Thymus (tissue), 11 donors: ENCODE measurements at regions not wholly inside any gene's neighbourhood (a gene's known extent, or its start where the extent isn't known, plus 50 kb on each side); places are given as distances from the start of the nearest gene placed in this dataset.

Source experiments
- DNase-seq, 9 donors: peaks; one replicate each; pipeline ENCODE4 v3.0.0-alpha.2; 2013; ENCODE audit warnings: low spot score in 9 of 9, low read depth in 6 of 9, missing footprints in 1 of 9
- H3K27ac ChIP-seq, 2 donors: one replicate each; pipeline ENCODE4 v1.5.1; 2013; ENCODE audit warnings: control low read depth in 1 of 2, low read depth in 1 of 2, low read length in 1 of 2, mild to moderate bottlenecking in 1 of 2, moderate library complexity in 1 of 2
- H3K27me3 ChIP-seq, 2 donors: one replicate each; pipeline ENCODE4 v1.5.1; 2013; ENCODE audit warnings: low read length in 1 of 2; ENCODE audit not compliant: control insufficient read depth in 2 of 2, insufficient read depth in 1 of 2
- H3K36me3 ChIP-seq, 2 donors: one replicate each; pipeline ENCODE4 v1.5.1; 2013; ENCODE audit warnings: low read length in 1 of 2, mild to moderate bottlenecking in 1 of 2, moderate library complexity in 1 of 2; ENCODE audit not compliant: control insufficient read depth in 2 of 2, insufficient read depth in 2 of 2
- H3K4me1 ChIP-seq, 2 donors: one replicate each; pipeline ENCODE4 v1.5.1; 2013; ENCODE audit warnings: low read length in 2 of 2; ENCODE audit not compliant: control insufficient read depth in 2 of 2, insufficient read depth in 2 of 2
- H3K4me3 ChIP-seq, 2 donors: one replicate each; pipeline ENCODE4 v1.5.1; 2013; ENCODE audit warnings: low read length in 2 of 2, control low read depth in 1 of 2, mild to moderate bottlenecking in 1 of 2
- H3K9me3 ChIP-seq, 2 donors: one replicate each; pipeline ENCODE4 v1.5.1; 2013; ENCODE audit warnings: low read length in 1 of 2, mild to moderate bottlenecking in 1 of 2; ENCODE audit not compliant: control insufficient read depth in 2 of 2, insufficient read depth in 1 of 2
- WGBS: extraction: QIAGEN DNeasy Blood & Tissue Kit; methylation state at CpG from one replicate; pipeline ENCODE4 v1.1.7; 2013; 5-methylcytosine and 5-hydroxymethylcytosine counted together
- donor health status: healthy.

- Histone ChIP-seq H3K4me1 (peaks cover 0 to 8% of the 10 kb centered on the region in 2 donors), H3K36me3 (no peaks in the 10 kb centered on the region), H3K27me3 (peaks cover 0 to 6% of the 10 kb centered on the region in 2 donors), H3K27ac (no peak overlapping the region), H3K4me3 (no peak overlapping the region), H3K9me3 (peaks cover 0 to 3% of the 10 kb centered on the region in 2 donors)
- WGBS = 91% methylated on average over 5 of the region's 5 CpGs
- DNase-seq = no peak
These were observed 203.4 kb upstream of the TNP1 start for GRCh38 chr2:217063238-217063755.

- DNase-seq = no peak
- WGBS = 94% methylated on average over 6 of the region's 6 CpGs
- no peak overlapping the region for H3K27ac ChIP-seq
These were observed 202.9 kb upstream of the TNP1 start for GRCh38 chr2:217062768-217063167.

GRCh38 chr2:217061916-217062505, 202.1 kb upstream of the TNP1 start:
- Histone ChIP-seq H3K9me3 (peaks cover 0 to 3% of the 10 kb centered on the region in 2 donors), H3K4me3 (no peak overlapping the region), H3K36me3 (no peaks in the 10 kb centered on the region), H3K4me1 (peaks cover 0 to 8% of the 10 kb centered on the region in 2 donors), H3K27me3 (peaks cover 0 to 6% of the 10 kb centered on the region in 2 donors), H3K27ac (no peak overlapping the region)
- DNase-seq = no peak
- 98% methylated on average over 7 of the region's 7 CpGs for WGBS

More at GRCh38 chr2:217062768-217063167, 202.9 kb upstream of the TNP1 start:
- H3K27me3 ChIP-seq = peaks cover 0 to 6% of the 10 kb centered on the region in 2 donors
- H3K4me1 ChIP-seq = peaks cover 0 to 8% of the 10 kb centered on the region in 2 donors
- peaks cover 0 to 3% of the 10 kb centered on the region in 2 donors for H3K9me3 ChIP-seq
- no peak overlapping the region for H3K4me3 ChIP-seq
- no peaks in the 10 kb centered on the region for H3K36me3 ChIP-seq

GRCh38 chr2:217060951-217061547, 201.2 kb upstream of the TNP1 start:
- Histone ChIP-seq H3K36me3 (no peaks in the 10 kb centered on the region), H3K9me3 (no peaks in the 10 kb centered on the region), H3K27me3 (peaks cover 0 to 6% of the 10 kb centered on the region in 2 donors), H3K27ac (no peak overlapping the region), H3K4me1 (peaks cover 0 to 8% of the 10 kb centered on the region in 2 donors), H3K4me3 (no peak overlapping the region)
- 89% methylated on average over 3 of the region's 3 CpGs for WGBS
- DNase-seq = no peak

GRCh38 chr2:217060516-217060915, 200.7 kb upstream of the TNP1 start:
- Histone ChIP-seq H3K36me3 (no peaks in the 10 kb centered on the region), H3K4me3 (no peak overlapping the region), H3K9me3 (no peaks in the 10 kb centered on the region), H3K27ac (no peak overlapping the region), H3K27me3 (peaks cover 0 to 6% of the 10 kb centered on the region in 2 donors), H3K4me1 (peaks cover 0 to 8% of the 10 kb centered on the region in 2 donors)
- DNase-seq = no peak
- WGBS = 98% methylated on average over 2 of the region's 2 CpGs

- Histone ChIP-seq H3K36me3 (no peaks in the 10 kb centered on the region), H3K27me3 (peaks cover 0 to 5% of the 10 kb centered on the region in 2 donors), H3K4me3 (no peak overlapping the region), H3K9me3 (no peaks in the 10 kb centered on the region), H3K27ac (no peak overlapping the region), H3K4me1 (peaks cover 0 to 2% of the 10 kb centered on the region in 2 donors)
- WGBS = 99% methylated on average over 4 of the region's 4 CpGs
- DNase-seq = peak in 1 of 9 donors; percentile 17
These were observed 199.2 kb upstream of the TNP1 start for GRCh38 chr2:217058791-217059755.

GRCh38 chr2:217057773-217058172, 197.9 kb upstream of the TNP1 start:
- WGBS = 86% methylated on average over 3 of the region's 3 CpGs
- H3K27ac ChIP-seq = no peak overlapping the region
- no peaks in the 10 kb centered on the region for H3K27me3 ChIP-seq
- H3K36me3 ChIP-seq = no peaks in the 10 kb centered on the region
- DNase-seq = no peak
- no peaks in the 10 kb centered on the region for H3K4me1 ChIP-seq
- no peak overlapping the region for H3K4me3 ChIP-seq
- H3K9me3 ChIP-seq = no peaks in the 10 kb centered on the region

- DNase-seq = no peak
- Histone ChIP-seq H3K27ac (no peak overlapping the region), H3K9me3 (no peaks in the 10 kb centered on the region), H3K4me3 (no peak overlapping the region), H3K4me1 (no peaks in the 10 kb centered on the region), H3K27me3 (no peaks in the 10 kb centered on the region), H3K36me3 (no peaks in the 10 kb centered on the region)
- WGBS = 95% methylated on average over 1 of the region's 1 CpG
These were observed 195.8 kb upstream of the TNP1 start for GRCh38 chr2:217055624-217056023.
